Umbilical cord (tissue), 1 donor: ENCODE measurements at regions not wholly inside any gene's neighbourhood (a gene's known extent, or its start where the extent isn't known, plus 50 kb on each side); places are given as distances from the start of the nearest gene placed in this dataset.
A peak's percentile ranks its signal among the peaks of the same experiment; 100 is the strongest.
"Not testable (repeated sequence)": the region's sequence is repeated elsewhere in the genome, so short reads cannot be mapped to it uniquely, and the experiment has no call there.

ENCODE experiments used
- DNase-seq: peaks from one replicate; pipeline ENCODE4 v3.0.0-alpha.2; 2015; ENCODE audit warnings: low spot score

DNA sequence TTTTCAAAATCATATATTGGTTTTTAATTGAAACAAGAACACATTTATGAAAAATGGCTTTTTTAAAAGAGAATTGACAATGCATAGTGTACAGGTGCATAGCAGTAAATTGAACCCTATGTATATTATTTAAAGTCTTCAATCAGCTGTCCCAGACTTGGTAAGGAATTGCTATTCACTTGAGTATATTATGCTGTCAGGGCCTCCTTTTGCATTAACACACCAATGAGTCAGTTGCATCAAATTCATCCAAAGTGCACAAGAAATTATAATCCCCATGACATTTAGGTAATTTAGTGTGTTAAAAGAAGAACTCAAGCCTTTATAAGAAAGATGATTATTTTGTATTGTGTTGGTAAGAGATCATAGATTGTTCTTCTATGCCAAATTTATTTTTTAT, 748.8 kb upstream of the RIOK2 start:
- DNase-seq = no peak

DNA sequence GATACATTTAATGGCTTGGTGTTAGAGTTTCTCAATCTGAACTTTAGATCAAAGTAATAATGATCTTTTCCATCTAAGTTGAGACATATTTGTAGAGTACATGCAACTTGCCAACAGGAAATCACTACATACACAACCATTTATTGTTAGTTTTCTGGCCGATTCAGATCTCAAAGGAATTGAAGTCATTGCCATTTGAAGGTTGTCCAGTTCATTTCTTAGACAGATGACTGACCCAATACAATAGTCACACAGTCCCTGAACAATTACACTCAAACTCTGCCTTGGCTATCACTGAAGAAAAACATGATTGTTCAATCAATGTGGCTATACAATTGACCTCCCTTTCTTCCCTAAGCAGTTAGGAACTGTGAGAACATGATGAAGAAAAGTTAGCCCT, 753.2 kb upstream of the RIOK2 start:
- DNase-seq = no peak

DNA sequence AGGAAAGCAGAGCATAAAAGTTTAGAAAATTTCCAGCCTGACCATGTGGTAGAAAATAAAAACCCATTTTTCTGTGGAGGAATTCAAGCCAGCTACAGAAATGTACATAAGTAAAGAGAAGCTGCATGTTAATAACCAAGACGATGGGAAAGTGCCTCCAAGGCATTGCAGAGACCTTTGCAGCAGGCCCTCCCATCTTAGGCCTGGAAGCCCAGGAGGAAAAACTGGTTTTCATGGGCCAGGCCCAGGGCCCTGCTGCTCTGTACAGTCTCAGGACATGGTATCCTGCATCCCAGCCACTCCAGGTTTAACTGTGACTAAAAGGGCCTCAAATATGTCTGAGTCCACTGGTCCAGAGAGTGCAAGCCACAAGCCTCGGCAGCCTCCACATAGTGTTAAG, 754.8 kb upstream of the RIOK2 start:
- no peak for DNase-seq

DNA sequence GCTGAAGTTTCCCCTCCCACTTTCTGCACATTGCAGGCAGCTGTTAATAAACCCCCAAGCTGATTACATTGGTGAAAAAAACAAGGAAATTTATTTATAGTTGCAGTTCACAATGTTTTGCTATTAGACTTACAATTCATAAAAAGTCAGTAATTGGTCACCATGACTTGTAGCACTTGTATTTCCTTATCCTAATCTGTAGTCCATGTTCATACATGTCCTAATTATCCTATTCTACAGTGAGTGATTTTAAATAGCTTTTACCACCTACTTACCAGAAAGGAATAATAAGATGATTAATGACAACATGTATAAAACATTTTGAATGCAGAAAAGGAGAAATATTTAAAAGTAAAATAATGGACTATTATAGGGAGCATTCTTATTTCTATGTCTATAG, 760.0 kb upstream of the RIOK2 start:
- no peak for DNase-seq

DNA sequence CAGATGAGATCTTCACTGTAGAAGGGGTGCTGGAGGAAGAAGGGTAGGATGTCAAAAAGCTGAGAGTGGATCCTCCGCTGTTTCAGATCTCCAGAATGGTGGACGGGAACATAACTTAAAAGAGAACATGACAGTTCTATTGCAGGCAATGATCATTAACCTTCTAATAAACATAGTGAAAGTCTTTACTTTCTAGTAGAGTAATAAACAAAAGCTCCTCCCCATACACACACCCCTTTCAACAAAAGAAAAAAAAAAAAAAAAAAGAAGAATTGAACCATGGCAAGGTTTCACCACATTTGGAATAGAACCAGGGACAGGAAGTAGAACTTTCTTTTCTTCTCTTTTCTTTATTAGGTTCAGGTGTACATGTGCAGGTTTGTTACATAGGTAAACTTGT, 768.1 kb upstream of the RIOK2 start:
- no peak for DNase-seq

DNA sequence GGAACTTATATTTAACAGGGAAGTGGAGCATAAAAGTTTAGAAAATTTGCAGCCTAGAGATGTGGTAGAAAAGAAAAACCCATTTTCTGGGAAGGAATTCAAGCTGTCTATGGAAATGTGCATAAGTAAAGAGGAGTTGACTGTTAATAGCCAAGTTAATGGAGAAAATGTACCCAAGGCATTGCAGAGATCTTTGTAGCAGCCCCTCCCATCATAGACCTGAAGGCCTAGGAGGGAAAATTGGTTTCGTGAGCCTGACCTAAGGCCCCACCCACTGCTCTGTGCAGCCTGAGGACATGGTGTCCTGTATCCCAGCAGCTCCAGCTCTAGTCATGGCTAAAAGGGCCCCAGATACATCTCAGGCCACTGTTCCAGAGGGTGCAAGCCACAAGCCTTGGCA, 772.4 kb upstream of the RIOK2 start:
- DNase-seq = no peak

DNA sequence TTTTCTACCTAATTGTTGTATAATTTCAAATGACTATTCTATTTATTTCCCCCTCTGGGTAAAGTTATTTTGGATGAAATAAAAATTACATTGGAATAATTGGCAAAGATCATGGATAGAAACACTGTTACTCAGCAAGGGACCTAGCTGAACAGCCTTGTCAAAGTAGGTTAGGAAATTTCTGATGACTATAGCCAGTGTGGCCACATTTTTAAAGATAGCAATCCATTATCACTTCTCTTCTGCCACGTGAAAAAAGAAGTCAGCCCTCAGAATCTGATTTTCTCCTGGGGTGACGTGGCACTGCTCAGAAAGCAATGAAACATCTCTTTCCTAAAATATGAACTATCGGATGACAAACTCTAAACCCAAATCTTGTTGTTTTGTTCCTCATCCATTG, 784.2 kb upstream of the RIOK2 start:
- no peak for DNase-seq

DNA sequence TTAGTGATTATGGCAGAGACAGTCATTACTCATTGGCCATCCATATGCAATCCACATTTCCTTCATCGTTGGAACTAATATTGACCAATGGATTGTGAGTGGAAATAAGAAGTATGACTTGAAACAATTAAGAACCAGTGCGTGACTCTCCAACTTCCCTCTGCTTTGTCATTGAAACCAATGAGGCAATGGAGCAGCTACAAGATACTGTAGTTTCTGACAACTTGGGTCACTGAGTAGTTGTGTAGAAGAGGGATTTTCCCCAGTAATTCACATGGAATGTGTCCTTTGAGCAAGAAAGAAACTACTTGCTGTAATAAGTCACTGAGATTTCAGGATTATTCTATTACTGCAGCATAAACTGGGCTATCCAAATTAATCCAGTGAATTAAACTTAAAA, 785.3 kb upstream of the RIOK2 start:
- DNase-seq = no peak

DNA sequence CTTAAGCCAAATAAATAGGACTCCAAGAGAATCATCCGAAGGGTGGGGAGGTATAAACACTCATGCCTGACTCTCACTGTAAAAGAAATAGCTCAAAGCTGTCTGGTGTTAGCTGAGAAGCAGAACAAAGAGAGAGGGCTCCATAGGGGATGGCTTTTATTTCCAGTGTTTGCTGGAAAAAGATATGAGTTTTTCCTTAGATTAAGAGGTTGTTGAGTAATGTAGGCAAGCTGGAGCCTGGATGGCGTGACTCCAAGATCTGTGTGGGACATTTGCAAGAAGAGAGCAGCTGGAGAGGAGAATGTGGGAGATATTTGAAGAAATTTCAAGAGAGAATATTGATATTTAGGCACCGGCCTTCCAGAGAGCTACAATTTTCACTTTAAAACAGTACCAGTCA, 793.7 kb upstream of the RGMB start:
- peak; percentile 9 for DNase-seq

DNA sequence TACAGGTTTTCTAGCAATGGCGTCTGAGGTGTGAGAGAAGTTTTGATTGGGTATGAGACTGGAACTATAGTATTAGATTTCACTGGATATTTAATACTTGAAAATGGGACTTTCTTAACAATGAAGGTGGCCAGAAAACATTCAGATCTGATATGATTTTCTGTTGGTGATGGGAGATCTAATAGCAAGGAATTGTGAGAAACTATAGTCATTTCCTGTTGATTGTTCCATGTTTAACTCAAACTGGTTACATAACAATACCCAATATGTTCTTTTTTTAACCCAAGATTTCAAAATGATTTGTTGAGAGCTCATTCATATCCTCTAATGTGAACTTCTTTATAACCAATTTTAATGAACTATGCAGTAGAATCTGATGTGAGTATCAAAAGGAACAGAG, 793.2 kb upstream of the RGMB start:
- DNase-seq = no peak

DNA sequence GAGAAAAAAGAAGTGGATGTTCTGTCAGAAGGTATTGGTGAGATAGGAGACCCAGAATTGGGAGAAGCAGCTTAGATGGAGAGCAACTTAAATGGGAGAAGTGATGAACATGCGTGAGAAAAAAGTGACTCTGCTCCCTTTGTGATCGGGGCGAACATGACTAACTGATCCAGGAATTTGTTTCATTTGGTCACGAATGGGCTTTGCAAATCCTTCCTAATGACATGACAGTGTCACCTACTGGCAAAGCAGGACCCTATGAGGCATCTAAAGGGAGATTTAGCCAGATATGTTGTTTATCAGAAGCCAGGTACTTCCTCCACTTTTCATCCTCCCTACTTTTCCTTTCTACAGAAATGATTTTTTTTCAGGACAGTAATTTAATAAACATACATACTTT, 787.4 kb upstream of the RGMB start:
- no peak for DNase-seq

DNA sequence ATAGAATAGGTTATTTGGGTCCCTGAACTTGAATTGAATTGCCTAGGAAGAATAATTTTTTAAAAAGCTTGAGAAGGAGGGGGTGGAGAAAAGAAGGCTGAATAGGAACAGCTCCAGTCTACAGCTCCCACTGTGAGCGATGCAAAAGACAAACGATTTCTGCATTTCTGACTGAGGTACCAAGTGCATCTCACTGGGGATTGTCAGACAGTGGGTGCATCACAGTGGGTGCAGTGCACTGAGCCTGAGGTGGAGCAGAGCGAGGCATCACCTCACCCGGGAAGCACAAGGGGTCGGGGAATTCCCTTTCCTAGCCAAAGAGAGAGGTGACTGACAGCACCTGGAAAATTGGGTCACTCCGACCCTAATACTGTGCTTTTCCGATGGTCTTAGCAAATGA, 782.2 kb upstream of the RGMB start:
- DNase-seq = no peak

DNA sequence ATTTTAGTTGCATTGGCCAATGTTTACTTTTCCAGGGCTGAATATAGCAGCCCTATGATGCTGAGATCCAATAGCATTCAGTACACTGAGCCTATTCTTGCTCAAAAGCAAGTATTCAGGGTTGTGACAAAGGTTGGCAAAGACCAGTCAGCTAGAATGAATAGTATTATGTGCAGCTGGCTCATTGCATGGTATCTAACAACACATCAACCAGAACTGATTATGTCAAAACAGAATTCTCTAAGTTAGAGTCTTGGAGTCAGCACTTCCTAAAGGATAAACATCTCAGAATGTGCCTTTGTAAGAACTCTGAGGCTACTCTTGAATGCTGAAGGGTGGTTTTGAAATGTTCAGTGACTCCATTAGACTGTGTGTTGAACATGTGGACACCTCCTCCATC, 774.5 kb upstream of the RGMB start:
- no peak for DNase-seq

DNA sequence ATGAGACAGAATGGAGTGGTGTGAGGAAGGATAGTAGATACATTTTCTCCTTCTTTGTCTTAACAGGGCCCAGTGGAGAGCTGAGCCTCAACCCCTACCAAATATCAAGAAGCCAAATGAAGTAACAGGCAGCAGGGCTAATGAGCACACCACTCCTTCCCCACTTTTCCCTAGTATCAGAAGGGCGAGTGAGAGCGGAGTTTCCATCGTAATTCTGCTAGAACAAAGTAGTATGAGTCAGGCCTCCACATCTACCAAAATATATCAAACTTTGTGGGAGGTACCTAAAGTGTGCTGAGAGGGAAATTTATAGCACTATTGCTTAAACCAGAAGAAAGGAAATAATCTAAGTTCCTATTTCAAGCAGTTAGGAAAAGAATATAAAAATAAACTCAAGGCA, 769.0 kb upstream of the RGMB start:
- no peak for DNase-seq

DNA sequence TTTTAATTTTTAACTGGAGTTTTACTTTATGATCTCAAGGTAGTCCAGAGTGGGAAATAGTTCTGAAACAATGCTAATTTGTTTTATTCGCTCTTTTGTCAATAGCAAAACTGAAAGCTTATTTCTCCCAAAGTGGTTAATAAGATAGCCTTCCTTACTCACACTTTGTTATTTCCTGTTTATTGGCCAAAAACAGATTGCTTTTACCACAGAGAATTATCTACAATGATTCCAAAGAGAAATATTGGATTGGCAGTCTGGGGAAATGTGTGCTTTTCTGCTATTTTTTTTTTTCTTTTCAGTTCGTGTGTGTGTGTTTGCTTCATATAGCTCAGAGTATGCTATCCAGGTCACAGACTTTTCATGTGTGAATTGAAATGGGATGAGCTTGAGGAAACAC, 756.7 kb upstream of the RGMB start:
- no peak for DNase-seq

DNA sequence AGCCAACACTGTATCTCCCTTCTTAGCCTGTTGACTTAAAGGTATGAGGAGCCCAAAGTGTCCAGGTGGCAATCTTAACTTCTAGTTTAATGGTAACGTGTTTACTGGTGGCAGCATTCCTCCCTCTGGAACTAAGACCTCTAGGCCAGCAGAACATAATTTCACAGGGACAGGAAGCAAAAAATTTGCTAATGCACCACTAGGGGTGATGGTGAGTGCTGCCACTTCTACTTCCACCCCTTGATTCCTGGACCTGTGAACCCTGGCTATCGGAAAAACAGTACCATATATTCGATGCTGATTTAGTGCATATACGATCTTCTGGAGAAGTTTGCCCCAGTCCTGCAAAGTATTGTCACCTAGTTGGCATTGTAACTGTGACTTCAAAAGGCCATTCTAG, 743.2 kb upstream of the RGMB start:
- not testable (repeated sequence) for DNase-seq

DNA sequence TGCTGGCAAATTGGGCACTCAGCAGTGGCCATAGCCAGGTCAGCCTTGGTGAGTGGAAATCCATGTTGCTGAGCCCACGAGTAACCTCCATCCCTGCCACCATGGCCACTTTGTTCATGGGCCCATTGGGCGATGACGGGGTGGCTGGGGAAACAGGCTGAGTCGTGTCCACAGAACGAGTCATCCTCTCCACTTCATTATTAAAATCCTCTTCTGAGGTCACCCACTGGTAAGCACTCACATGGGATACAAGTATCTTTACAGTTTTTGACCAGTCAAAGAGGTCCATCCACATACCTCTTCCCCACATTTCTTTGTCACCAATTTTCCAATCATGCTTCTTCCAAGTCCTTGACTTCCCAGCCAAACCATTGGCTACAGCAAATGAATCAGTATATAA, 742.4 kb upstream of the RGMB start:
- DNase-seq = not testable (repeated sequence)

DNA sequence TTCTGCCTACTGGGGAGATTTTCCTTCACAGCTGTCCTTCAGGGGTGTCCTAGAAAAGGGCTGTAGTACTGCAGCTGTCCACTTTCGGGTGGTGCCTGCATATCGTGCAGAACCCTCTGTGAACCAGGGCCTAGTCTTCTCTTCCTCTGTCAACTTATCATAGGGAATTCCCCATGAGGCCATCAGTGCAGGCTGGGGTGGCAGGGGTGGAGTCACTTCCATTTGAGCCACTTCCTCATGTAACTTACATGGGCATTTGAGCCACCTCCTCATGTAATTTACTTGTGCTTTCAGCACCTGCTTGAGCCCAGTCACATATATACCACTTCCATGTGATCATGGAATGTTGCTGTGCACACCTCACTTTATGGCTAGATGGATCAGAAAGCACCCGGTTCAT, 742.0 kb upstream of the RGMB start:
- no peak for DNase-seq

DNA sequence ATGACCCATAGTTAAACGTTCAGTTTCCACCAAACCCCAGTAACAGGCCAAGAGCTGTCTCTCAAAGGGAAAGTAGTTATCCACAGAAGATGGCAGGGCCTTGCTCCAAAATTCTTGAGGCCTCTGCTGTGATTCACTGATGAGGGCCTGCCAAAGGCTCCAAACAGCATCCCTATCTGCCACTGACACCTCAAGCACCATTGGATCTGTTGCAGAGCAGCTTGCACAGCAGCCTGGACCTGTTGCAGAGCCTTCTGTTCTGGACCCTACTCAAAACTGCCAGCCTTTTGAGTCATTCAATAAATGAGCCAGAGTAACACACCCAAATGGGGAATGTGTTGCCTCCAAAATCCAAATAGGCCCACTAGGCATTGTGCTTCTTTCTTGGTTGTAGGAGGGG, 741.5 kb upstream of the RGMB start:
- DNase-seq = no peak

DNA sequence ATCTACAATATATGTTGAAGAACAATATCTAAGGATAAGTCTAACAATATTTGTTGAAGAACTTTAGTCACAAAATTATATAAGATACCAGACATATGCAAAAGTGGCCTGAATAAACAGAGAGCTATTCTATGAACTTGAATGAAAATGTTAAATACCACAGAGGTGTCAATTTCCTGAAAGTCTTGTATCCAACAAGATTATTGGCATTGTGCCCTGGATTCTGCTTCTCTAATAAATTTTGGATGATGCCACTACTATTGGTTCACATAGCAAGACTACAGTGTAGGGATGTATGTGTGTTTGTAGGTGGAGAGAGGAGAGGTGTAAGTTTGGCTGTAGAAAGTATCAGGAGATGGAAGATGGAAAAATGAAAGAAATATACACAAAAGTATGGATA, 731.8 kb upstream of the RGMB start:
- DNase-seq = no peak

DNA sequence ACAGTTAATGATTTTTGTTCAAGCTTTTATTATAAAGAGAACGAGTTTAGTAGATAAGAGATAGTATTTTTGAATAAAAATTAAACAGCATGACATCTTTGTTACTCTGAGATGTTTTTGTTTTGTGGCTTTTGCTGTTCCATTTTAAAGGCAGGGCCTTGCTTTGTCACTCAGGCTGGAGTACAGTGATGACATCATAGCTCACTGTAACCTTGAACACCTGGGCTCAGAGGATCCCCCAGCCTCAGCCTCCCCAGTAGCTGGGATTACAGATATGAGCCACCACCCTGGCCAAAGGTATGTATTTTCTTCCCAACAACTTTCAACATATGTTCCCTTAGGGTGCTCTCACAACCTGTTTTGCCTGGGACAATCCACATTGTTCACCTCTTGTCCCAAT, 730.9 kb upstream of the RGMB start:
- no peak for DNase-seq

DNA sequence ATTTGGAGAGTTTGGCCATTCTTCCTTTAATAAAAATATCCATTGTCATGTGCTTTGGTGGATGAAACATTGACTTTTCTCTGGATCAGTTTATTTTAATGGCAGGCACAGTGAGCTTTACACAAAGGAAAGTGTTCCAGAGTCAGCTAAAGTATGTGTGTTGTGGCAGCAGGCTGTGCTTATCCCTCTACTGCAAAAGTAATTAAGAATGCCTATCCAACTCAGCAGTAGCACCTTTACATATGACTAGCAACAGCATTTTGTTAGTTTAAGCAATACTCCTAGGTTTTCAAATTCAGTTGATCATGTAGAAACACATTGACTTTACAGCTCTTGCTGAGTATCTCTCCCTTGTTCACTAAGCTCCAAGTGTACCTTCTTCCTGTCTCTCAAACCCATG, 730.5 kb upstream of the RGMB start:
- DNase-seq = no peak

DNA sequence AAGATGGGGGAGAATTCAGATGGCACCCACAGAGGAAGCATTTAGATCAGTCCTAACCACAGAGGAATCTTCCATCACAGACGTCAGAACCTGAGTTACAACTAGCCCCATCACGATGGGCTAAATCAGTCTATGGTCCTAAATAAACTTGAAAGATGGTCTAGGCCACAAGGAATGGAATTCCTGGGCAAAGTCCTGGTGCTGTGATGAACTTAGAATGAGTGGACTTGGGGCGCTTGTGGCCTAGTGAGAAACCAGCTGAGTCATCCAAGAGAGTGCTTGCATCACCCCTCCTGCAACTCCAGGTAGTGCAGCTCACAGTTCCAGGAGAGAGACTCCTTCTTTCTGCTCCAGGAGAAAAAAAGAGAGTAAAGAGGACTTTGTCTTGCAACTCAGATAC, 722.9 kb upstream of the RGMB start:
- DNase-seq = no peak

DNA sequence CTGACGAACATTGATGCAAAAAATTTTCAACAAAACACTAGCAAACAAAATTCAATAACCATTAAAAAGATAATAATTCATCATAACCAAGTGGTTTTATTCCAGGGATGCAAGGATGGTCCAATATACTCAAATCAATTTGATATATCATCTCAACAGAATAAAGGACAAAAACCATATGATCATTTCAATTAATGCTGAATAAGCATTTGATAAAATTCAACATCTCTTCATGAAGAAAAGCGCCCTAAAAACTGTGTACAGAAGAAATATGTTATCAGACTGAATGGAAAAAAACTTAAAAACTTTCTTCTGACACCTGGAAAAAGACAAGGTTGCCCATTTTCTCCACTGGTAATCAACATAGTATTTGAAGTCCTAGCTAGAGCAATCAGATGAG, 720.3 kb upstream of the RGMB start:
- no peak for DNase-seq

DNA sequence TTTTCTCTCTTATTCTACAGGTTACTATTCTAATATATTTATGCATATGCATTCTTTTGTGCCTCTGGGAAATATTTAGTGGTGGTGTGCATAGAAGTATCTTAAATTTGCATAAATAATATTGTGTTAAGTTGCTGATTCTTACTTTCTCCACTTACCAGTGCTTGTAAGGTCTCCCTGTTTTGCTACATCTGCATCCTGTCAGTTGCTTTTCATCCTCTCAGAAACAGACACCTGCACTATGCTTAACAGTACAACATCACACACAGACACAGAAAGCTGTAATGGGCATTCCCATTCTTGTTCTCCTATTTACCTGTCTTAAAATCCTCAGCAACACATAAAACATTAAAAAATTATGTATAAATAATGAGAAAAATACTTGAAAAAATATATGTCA, 713.3 kb upstream of the RGMB start:
- DNase-seq = no peak
